Aorta (tissue), 5 donors: ENCODE measurements at regions not wholly inside any gene's neighbourhood (a gene's known extent, or its start where the extent isn't known, plus 50 kb on each side); places are given as distances from the start of the nearest gene placed in this dataset.
A peak's percentile ranks its signal among the peaks of the same experiment; 100 is the strongest.

ENCODE experiments used
- ATAC-seq: fragments of 200-7000 bp; cut with Tn5 transposase; one replicate; pipeline ENCODE4 v1.9.1; 2022; ENCODE audit warnings: moderate library complexity; ENCODE audit not compliant: low FRiP score
- DNase-seq, 2 donors: peaks; one replicate each; pipeline ENCODE4 v3.0.0-alpha.2; 2020
- H3K27ac ChIP-seq, 2 donors: one replicate each; pipeline ENCODE4 v1.5.1; 2013; ENCODE audit warnings: low read length in 2 of 2, mild to moderate bottlenecking in 2 of 2, moderate library complexity in 2 of 2, control low read depth in 1 of 2, inconsistent platforms in 1 of 2, low read depth in 1 of 2
- H3K27me3 ChIP-seq, 2 donors: one replicate each; pipeline ENCODE4 v1.6.1; 2013; ENCODE audit warnings: control low read depth in 1 of 2, low read length in 1 of 2, mild to moderate bottlenecking in 1 of 2, moderate library complexity in 1 of 2; ENCODE audit not compliant: insufficient read depth in 2 of 2, control insufficient read depth in 1 of 2
- H3K36me3 ChIP-seq, 2 donors: one replicate each; pipeline ENCODE4 v1.6.1; 2013; ENCODE audit warnings: control low read depth in 1 of 2, low read length in 1 of 2, mild to moderate bottlenecking in 1 of 2; ENCODE audit not compliant: insufficient read depth in 2 of 2, control insufficient read depth in 1 of 2
- H3K4me1 ChIP-seq, 2 donors: one replicate each; pipeline ENCODE4 v1.6.1; 2013; ENCODE audit warnings: low read length in 2 of 2, control low read depth in 1 of 2, mild to moderate bottlenecking in 1 of 2, moderate library complexity in 1 of 2; ENCODE audit not compliant: insufficient read depth in 2 of 2, control insufficient read depth in 1 of 2
- H3K4me3 ChIP-seq, 2 donors: one replicate each; pipeline ENCODE4 v1.5.1; 2013; ENCODE audit warnings: low read length in 2 of 2, control low read depth in 1 of 2, mild to moderate bottlenecking in 1 of 2
- H3K9me3 ChIP-seq: one replicate; pipeline ENCODE4 v1.6.1; 2013; ENCODE audit warnings: mild to moderate bottlenecking, low read length; ENCODE audit not compliant: control insufficient read depth
- WGBS, 2 donors: extraction: QIAGEN DNeasy Blood & Tissue Kit; methylation state at CpG; one replicate each; pipeline ENCODE4 v1.1.7; 2013; 5-methylcytosine and 5-hydroxymethylcytosine counted together
- intact Hi-C, 2 donors: fragments of 100-400 bp; cut with DNase I; formaldehyde crosslinking; loops; one replicate each; pipeline versions ENCODE4 v1.14.2 to v1.15.0; 2022
- donor health status: healthy with polysubstance abuse.
- donor health status: Bipolar disorder and iron deficiency.
- donor health status: DM: no; HTN: no; CAD: no.
- donor health status: DM: no; HTN: no; CAD: no.
- donor health status: DM: yes; HTN: yes; CAD: no.

DNA sequence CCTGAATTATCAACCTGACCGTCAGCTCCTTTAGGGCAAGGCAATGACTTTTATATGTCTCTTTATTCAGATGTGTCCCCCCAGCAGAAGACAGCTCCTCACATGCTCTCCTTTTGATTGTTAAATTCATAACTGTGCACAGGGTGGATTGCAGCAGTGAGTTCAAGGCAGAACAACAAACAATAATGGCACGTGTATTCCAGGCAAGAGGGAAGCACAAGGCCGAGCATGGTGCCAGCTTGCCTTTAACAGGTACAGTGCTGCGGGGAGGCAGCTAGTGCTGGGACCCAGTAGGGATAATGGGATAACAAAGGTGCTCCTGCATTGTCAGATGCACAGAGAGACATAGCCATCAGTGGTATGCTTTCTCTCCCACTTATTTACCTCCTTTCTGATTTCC, 248.4 kb downstream of the RHOU start:
- Histone ChIP-seq H3K27ac (no peak overlapping the region), H3K9me3 (no peaks in the 10 kb centered on the region), H3K4me3 (no peak overlapping the region), H3K36me3 (no peaks in the 10 kb centered on the region), H3K27me3 (no peaks in the 10 kb centered on the region), H3K4me1 (no peaks in the 10 kb centered on the region)
- DNase-seq = no peak
- intact Hi-C loops = no loop called here
- WGBS, 2 donors = 73 to 83% methylated on average over 4 of the region's 4 CpGs
- no peak for ATAC-seq

DNA sequence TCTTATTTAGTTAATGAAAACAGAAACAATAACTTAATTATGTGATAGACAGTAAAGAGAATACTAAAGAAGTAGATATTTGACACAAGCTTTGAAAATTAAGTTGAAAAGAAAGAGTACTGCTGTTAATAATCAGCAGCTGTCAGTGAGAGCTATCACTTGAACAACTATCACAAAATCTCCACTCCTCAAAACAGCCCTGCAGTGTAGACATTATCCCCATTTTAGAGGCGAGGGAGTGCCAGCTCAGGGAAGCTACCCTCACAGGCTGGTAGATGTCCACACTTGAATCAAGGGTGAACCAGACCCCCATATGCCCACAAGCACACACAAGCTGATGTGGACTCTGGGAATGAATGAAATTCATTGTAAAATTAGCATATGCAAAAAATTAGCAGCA, 248.8 kb downstream of the RHOU start:
- Histone ChIP-seq H3K36me3 (no peaks in the 10 kb centered on the region), H3K4me3 (no peak overlapping the region), H3K9me3 (no peaks in the 10 kb centered on the region), H3K27me3 (no peaks in the 10 kb centered on the region), H3K4me1 (no peaks in the 10 kb centered on the region), H3K27ac (no peak overlapping the region)
- 95 to 96% methylated on average over 1 of the region's 1 CpG for WGBS, 2 donors
- intact Hi-C loops = no loop called here
- DNase-seq (no peak), ATAC-seq (no peak)

DNA sequence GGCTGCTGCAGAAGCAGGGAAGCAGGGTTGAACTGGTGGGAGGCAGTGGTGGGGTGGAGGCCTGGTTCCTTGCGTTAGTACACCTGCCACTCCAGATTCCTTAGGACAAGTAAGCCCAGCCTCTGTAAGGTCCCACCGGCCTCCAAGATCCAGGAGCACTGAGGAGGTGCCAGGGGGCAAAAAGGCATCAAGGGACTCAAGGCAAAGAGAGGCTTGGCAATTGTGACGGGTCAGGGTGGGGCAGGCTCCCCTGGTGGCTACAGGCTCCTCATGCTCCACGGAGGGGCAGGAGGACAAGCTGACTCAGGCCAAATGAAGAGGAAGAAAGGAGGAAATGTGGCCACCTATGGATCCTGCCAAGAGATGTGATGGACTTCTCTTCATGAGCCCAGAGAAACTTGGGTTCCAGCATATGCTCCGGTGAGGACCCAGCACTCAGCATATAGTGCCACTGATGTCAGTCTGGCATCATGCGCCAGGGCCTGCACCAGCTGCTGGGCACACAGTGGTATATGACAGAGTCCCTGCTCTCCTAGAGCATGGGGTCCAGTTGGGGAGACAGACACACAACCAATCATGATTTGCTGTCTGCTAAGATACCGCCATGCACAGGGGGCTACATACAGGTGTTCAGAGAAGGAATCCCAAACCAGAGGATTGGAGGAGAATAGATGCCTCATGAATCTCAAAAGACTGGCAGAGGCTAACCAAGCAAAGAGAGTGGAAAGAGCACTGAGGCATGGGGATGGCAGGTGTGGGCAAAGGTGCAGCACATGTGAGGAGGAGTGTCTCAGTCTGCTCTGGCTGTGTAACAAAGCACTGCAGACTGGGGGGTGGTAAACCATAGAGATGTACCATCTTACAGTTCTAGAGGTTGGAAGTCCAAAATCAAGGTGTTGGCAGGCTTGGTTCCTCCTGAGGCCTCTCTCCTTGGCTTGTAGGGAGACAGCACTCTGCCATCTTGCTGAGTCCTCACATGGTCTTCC, 249.7 kb downstream of the RHOU start:
- WGBS, 2 donors = 82 to 93% methylated on average over 7 of the region's 7 CpGs
- DNase-seq (no peak), ATAC-seq (no peak)
- Histone ChIP-seq H3K27me3 (no peaks in the 10 kb centered on the region), H3K36me3 (no peaks in the 10 kb centered on the region), H3K4me3 (no peak overlapping the region), H3K4me1 (no peaks in the 10 kb centered on the region), H3K9me3 (no peaks in the 10 kb centered on the region), H3K27ac (no peak overlapping the region)
- intact Hi-C loops = no loop called here

GRCh38 chr1:228985661-228986060, 250.4 kb downstream of the RHOU start:
- Histone ChIP-seq H3K27me3 (no peaks in the 10 kb centered on the region), H3K4me3 (no peak overlapping the region), H3K4me1 (no peaks in the 10 kb centered on the region), H3K36me3 (no peaks in the 10 kb centered on the region), H3K9me3 (no peaks in the 10 kb centered on the region), H3K27ac (no peak overlapping the region)
- ATAC-seq (no peak), DNase-seq (no peak)
- whole genome bisulfite sequencing, 2 donors = 94 to 97% methylated on average over 2 of the region's 2 CpGs
- intact Hi-C loops = no loop called here

DNA sequence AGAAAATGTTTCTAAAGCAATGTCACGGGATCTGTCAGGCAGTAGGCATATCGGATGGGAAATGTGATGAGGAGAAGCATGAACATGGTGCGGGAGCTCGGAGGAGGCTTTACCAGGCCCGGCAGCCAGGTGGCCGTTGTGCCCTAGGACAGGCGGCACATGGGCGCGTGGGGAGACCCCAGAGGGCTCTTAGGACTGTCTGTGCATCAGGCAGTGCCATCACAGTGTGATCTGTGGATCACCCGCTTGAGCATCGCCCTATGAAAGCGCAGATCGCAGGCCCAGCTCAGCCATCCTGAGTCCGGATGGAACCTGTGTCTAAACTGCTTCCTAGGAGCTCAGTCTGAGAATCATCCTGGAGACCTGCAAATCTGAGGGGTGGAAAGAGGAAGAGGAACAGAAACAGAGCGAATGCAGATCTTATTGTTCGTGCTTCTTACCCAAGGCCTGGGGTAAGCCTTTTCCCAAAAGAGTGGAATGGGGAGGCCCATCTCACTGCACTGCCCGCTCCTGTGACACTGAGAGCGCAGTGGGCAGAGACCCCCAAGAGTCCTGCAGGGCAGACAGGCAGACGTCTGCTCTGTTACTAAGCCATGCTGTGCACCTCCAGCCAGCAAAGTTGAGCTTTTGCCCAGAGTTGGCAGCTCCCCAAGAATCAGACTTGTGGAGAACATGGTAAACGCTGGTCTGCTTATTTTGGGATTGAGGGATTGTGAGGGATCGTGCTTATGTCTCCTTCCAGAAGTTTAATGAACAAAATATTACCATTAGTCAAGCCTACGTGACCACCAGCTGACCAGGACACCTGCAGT, 251.0 kb downstream of the RHOU start:
- Histone ChIP-seq H3K4me3 (no peak overlapping the region), H3K4me1 (no peaks in the 10 kb centered on the region), H3K9me3 (no peaks in the 10 kb centered on the region), H3K27me3 (no peaks in the 10 kb centered on the region), H3K36me3 (no peaks in the 10 kb centered on the region), H3K27ac (peak overlapping the region in 1 of 2 donors; percentile 1)
- ATAC-seq = no peak
- intact Hi-C loops = no loop called here
- DNase-seq = peak; percentile 82 to 88
- whole genome bisulfite sequencing, 2 donors = 56 to 58% methylated on average over 22 of the region's 22 CpGs

GRCh38 chr1:228987286-228987685, 252.0 kb downstream of the RHOU start:
- Histone ChIP-seq H3K4me3 (no peak overlapping the region), H3K27me3 (no peaks in the 10 kb centered on the region), H3K27ac (no peak overlapping the region), H3K9me3 (no peaks in the 10 kb centered on the region), H3K36me3 (no peaks in the 10 kb centered on the region), H3K4me1 (no peaks in the 10 kb centered on the region)
- 77 to 90% methylated on average over 7 of the region's 7 CpGs for WGBS, 2 donors
- ATAC-seq (no peak), DNase-seq (no peak)
- intact Hi-C loops = no loop called here

GRCh38 chr1:228987736-228988506, 252.6 kb downstream of the RHOU start:
- H3K4me1 ChIP-seq = no peaks in the 10 kb centered on the region
- ATAC-seq (no peak), DNase-seq (no peak)
- H3K9me3 ChIP-seq = no peaks in the 10 kb centered on the region
- 82 to 89% methylated on average over 14 of the region's 14 CpGs for WGBS, 2 donors
- no peaks in the 10 kb centered on the region for H3K36me3 ChIP-seq
- intact Hi-C loops = no loop called here
- no peaks in the 10 kb centered on the region for H3K27me3 ChIP-seq
- no peak overlapping the region for H3K4me3 ChIP-seq
- H3K27ac ChIP-seq = no peak overlapping the region

DNA sequence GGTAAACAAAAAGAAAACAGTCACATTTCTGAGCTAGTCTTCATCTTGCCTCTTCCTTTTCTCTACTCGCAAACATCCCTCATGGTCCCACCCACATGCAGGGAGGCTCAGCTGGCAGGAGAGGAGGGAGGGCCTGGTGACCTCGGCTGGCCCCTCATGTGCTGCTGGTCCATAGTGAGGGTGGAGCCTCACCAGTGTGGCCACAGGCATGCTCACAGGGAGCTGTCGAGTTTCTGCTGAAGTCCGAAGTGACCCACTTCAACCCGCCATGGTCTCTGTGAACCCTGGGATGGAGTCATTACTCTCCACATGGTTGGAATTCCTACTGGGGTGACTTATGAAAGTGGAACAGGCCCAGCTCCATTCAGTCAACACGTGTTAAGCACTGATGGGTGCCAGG, 253.4 kb downstream of the RHOU start:
- Histone ChIP-seq H3K27ac (no peak overlapping the region), H3K27me3 (no peaks in the 10 kb centered on the region), H3K4me3 (no peak overlapping the region), H3K9me3 (no peaks in the 10 kb centered on the region), H3K36me3 (no peaks in the 10 kb centered on the region), H3K4me1 (no peaks in the 10 kb centered on the region)
- DNase-seq (no peak), ATAC-seq (no peak)
- WGBS, 2 donors = 65 to 68% methylated on average over 6 of the region's 6 CpGs
- intact Hi-C loops = no loop called here
